Liver (tissue), 8 donors: ENCODE measurements at regions not wholly inside any gene's neighbourhood (a gene's known extent, or its start where the extent isn't known, plus 50 kb on each side); places are given as distances from the start of the nearest gene placed in this dataset.

Source experiments
- DNase-seq: peaks from one replicate; pipeline ENCODE4 v3.0.0-alpha.2; 2017; ENCODE audit warnings: low spot score
- H3K27ac ChIP-seq, 2 donors: one replicate each; pipeline ENCODE4 v1.7.0; 2013; ENCODE audit warnings: inconsistent platforms in 2 of 2, low read length in 2 of 2, control low read depth in 1 of 2, low read depth in 1 of 2, mild to moderate bottlenecking in 1 of 2
- H3K27me3 ChIP-seq, 4 donors: one replicate each; pipeline versions ENCODE4 v1.6.1 to v1.7.0; 2013; ENCODE audit warnings: low read length in 3 of 4, inconsistent platforms in 1 of 4, mild to moderate bottlenecking in 1 of 4, moderate library complexity in 1 of 4; ENCODE audit not compliant: control insufficient read depth in 4 of 4, insufficient read depth in 4 of 4
- H3K36me3 ChIP-seq, 4 donors: one replicate each; pipeline versions ENCODE4 v1.6.1 to v1.7.0; 2013; ENCODE audit warnings: low read length in 3 of 4, mild to moderate bottlenecking in 3 of 4, low read depth in 1 of 4, moderate library complexity in 1 of 4; ENCODE audit not compliant: control insufficient read depth in 4 of 4, insufficient read depth in 3 of 4
- H3K4me1 ChIP-seq, 4 donors: one replicate each; pipeline versions ENCODE4 v1.6.1 to v1.7.0; 2013; ENCODE audit warnings: low read length in 3 of 4, mild to moderate bottlenecking in 3 of 4, moderate library complexity in 1 of 4; ENCODE audit not compliant: control insufficient read depth in 4 of 4, insufficient read depth in 4 of 4
- H3K4me3 ChIP-seq, 3 donors: one replicate each; pipeline versions ENCODE4 v1.6.1 to v1.7.0; 2013; ENCODE audit warnings: low read length in 3 of 3, control low read depth in 1 of 3, low read depth in 1 of 3, mild to moderate bottlenecking in 1 of 3
- H3K9ac ChIP-seq, 2 donors: one replicate each; pipeline ENCODE4 v1.7.0; 2013; ENCODE audit warnings: low read length in 2 of 2, mild to moderate bottlenecking in 2 of 2, moderate library complexity in 2 of 2, control low read depth in 1 of 2, low read depth in 1 of 2
- H3K9me3 ChIP-seq, 4 donors: one replicate each; pipeline versions ENCODE4 v1.6.1 to v1.7.0; 2013; ENCODE audit warnings: low read length in 3 of 4; ENCODE audit not compliant: control insufficient read depth in 4 of 4
- ATF3 ChIP-seq: IDR thresholded peaks from 2 replicates; pipeline ENCODE4 v1.6.1; 2016; ENCODE audit warnings: antibody characterized with exemption
- CTCF ChIP-seq: fragments of 150-350 bp; IDR thresholded peaks from 2 replicates; pipeline ENCODE4 v1.5.1; 2017; ENCODE audit warnings: improper control_type of control experiment, low read depth, low read length; ENCODE audit not compliant: missing input control
- EGR1 ChIP-seq, 2 donors: IDR thresholded peaks; 2 replicates each; pipeline ENCODE4 v1.6.1; 2016 to 2018; ENCODE audit warnings: antibody characterized with exemption in 2 of 2, low read depth in 2 of 2
- GABPA ChIP-seq, 2 donors: IDR thresholded peaks in 1 of 2; conservative IDR thresholded peaks in 1 of 2; 2 replicates each; pipeline ENCODE4 v1.6.1; 2016; ENCODE audit warnings: antibody characterized with exemption in 2 of 2, mild to moderate bottlenecking in 1 of 2, moderate library complexity in 1 of 2
- HNF4A ChIP-seq, 2 donors: conservative IDR thresholded peaks; 2 replicates each; pipeline ENCODE4 v1.6.1; 2016; ENCODE audit warnings: antibody characterized with exemption in 2 of 2, mild to moderate bottlenecking in 2 of 2
- HNF4G ChIP-seq: IDR thresholded peaks from 2 replicates; pipeline ENCODE4 v1.6.1; 2016; ENCODE audit warnings: antibody characterized with exemption
- JUND ChIP-seq, 2 donors: IDR thresholded peaks; 2 replicates each; pipeline ENCODE4 v1.6.1; 2016; ENCODE audit warnings: antibody characterized with exemption in 2 of 2
- MAX ChIP-seq: IDR thresholded peaks from 2 replicates; pipeline ENCODE4 v1.6.1; 2016; ENCODE audit warnings: antibody characterized with exemption
- NR2F2 ChIP-seq: IDR thresholded peaks from 2 replicates; pipeline ENCODE4 v1.6.1; 2016; ENCODE audit warnings: antibody characterized with exemption
- RAD21 ChIP-seq, 2 donors: IDR thresholded peaks; 2 replicates each; pipeline ENCODE4 v1.6.1; 2016; ENCODE audit warnings: antibody characterized with exemption in 2 of 2, mild to moderate bottlenecking in 2 of 2
- REST ChIP-seq: IDR thresholded peaks from 2 replicates; pipeline ENCODE4 v1.6.1; 2016; ENCODE audit warnings: antibody characterized with exemption, mild to moderate bottlenecking
- RXRA ChIP-seq, 2 donors: IDR thresholded peaks; 2 replicates each; pipeline ENCODE4 v1.6.1; 2017 to 2018; ENCODE audit warnings: antibody characterized with exemption in 2 of 2, mild to moderate bottlenecking in 1 of 2
- SP1 ChIP-seq: IDR thresholded peaks from 2 replicates; pipeline ENCODE4 v1.6.1; 2018; ENCODE audit warnings: antibody characterized with exemption, mild to moderate bottlenecking
- YY1 ChIP-seq: IDR thresholded peaks from 2 replicates; pipeline ENCODE4 v1.6.1; 2016; ENCODE audit warnings: antibody characterized with exemption, mild to moderate bottlenecking
- ZBTB33 ChIP-seq: IDR thresholded peaks from 2 replicates; pipeline ENCODE4 v1.6.1; 2016; ENCODE audit warnings: antibody characterized with exemption
- WGBS: extraction: QIAGEN DNeasy Blood & Tissue Kit; methylation state at CpG from one replicate; pipeline ENCODE4 v1.1.7; 2013; 5-methylcytosine and 5-hydroxymethylcytosine counted together
- donor health status: healthy.
- donor health status: healthy.
- donor health status: healthy.
- donor health status: healthy.
- donor health status: healthy.

GRCh38 chr7:131953184-131953583, 396.8 kb upstream of the PODXL start:
- H3K27ac ChIP-seq: no peak overlapping the region
- H3K27me3 ChIP-seq: peaks cover 0 to 2% (median 0%) of the 10 kb centered on the region in 4 donors
- H3K4me1 ChIP-seq: no peaks in the 10 kb centered on the region
- no peak overlapping the region for H3K4me3 ChIP-seq
- no peaks in the 10 kb centered on the region for H3K36me3 ChIP-seq
- no peak overlapping the region for H3K9ac ChIP-seq
- 75% methylated on average over 3 of the region's 3 CpGs for WGBS
- TF ChIP-seq RAD21 (IDR thresholded peaks at IDR 0.05) (no peak), CTCF (no peak), SP1 (no peak), YY1 (no peak), GABPA (IDR thresholded peaks at IDR 0.05 in 1 of 2, conservative IDR thresholded peaks at IDR 0.05 in 1 of 2) (no peak), HNF4A (conservative IDR thresholded peaks at IDR 0.05) (no peak), NR2F2 (no peak), ZBTB33 (no peak), EGR1 (IDR thresholded peaks at IDR 0.05; ENCODE audit: low read depth in 2 of 2) (no peak), HNF4G (no peak), RXRA (IDR thresholded peaks at IDR 0.05) (no peak), JUND (IDR thresholded peaks at IDR 0.05) (no peak)
- peaks cover 0 to 4% (median 0%) of the 10 kb centered on the region in 4 donors for H3K9me3 ChIP-seq
- no peak for DNase-seq

GRCh38 chr7:131952365-131952764, 395.9 kb upstream of the PODXL start:
- no peak for DNase-seq
- TF ChIP-seq YY1: no peak
- no peak for TF ChIP-seq GABPA (IDR thresholded peaks at IDR 0.05 in 1 of 2, conservative IDR thresholded peaks at IDR 0.05 in 1 of 2)
- TF ChIP-seq MAX: no peak
- TF ChIP-seq SP1: no peak
- TF ChIP-seq REST: no peak
- no peak for TF ChIP-seq ATF3
- Histone ChIP-seq H3K27ac (no peak overlapping the region), H3K9me3 (peaks cover 0 to 4% (median 0%) of the 10 kb centered on the region in 4 donors), H3K36me3 (no peaks in the 10 kb centered on the region), H3K9ac (no peak overlapping the region), H3K4me1 (no peaks in the 10 kb centered on the region), H3K4me3 (no peak overlapping the region), H3K27me3 (no peaks in the 10 kb centered on the region)
- 90% methylated on average over 8 of the region's 8 CpGs for WGBS
